ENCODE measurements at regions not wholly inside any gene's neighbourhood (a gene's known extent, or its start where the extent isn't known, plus 50 kb on each side); places are given as distances from the start of the nearest gene placed in this dataset.

DNA sequence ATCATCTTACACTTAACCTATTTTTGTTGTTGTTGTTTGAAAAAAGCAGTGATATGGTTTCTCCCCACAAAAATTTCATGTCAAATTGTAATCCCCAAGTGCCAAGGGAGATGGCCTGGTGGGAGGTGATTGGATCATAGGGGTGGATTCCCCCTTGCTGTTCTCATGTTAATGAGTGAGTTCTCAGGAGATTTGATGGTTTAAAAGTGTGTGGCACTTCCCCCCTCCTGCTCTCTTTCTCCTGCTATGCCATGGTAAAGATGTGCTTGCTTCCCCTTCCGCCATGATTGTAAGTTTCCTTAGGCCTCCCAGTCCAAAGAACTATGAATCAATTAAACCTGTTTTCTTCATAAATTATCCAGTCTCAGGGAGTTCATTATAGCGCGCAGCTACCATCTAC is 1362.7 kb upstream of the FAM98A start:
- TF ChIP-seq RAD21 (IDR thresholded peaks at IDR 0.05; ENCODE audit: low read length) (no peak), SMC3 (IDR thresholded peaks at IDR 0.05; ENCODE audit: low read depth, low read length) (no peak), GABPA (IDR thresholded peaks at IDR 0.05; ENCODE audit: low read depth) (no peak), EP300 (IDR thresholded peaks at IDR 0.05; ENCODE audit: borderline replicate concordance in 1 of 2, low read depth in 1 of 2, low read length in 1 of 2) (no peak), TEAD4 (IDR thresholded peaks at IDR 0.05; ENCODE audit: borderline replicate concordance, insufficient read depth) (no peak), YY1 (IDR thresholded peaks at IDR 0.05; ENCODE audit: low read depth) (no peak), POLR2AphosphoS5 (IDR thresholded peaks at IDR 0.05; ENCODE audit: low read depth, low read length) (no peak), GATA2 (CRISPR knock-in tag; IDR thresholded peaks at IDR 0.05) (no peak), FOXJ3 (CRISPR knock-in tag; IDR thresholded peaks at IDR 0.05) (no peak), TCF12 (IDR thresholded peaks at IDR 0.05) (no peak)
- TF ChIP-seq, protein P1, sequence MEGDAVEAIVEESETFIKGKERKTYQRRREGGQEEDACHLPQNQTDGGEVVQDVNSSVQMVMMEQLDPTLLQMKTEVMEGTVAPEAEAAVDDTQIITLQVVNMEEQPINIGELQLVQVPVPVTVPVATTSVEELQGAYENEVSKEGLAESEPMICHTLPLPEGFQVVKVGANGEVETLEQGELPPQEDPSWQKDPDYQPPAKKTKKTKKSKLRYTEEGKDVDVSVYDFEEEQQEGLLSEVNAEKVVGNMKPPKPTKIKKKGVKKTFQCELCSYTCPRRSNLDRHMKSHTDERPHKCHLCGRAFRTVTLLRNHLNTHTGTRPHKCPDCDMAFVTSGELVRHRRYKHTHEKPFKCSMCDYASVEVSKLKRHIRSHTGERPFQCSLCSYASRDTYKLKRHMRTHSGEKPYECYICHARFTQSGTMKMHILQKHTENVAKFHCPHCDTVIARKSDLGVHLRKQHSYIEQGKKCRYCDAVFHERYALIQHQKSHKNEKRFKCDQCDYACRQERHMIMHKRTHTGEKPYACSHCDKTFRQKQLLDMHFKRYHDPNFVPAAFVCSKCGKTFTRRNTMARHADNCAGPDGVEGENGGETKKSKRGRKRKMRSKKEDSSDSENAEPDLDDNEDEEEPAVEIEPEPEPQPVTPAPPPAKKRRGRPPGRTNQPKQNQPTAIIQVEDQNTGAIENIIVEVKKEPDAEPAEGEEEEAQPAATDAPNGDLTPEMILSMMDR (IDR thresholded peaks at IDR 0.05) = no peak
- TF ChIP-seq, protein P2, sequence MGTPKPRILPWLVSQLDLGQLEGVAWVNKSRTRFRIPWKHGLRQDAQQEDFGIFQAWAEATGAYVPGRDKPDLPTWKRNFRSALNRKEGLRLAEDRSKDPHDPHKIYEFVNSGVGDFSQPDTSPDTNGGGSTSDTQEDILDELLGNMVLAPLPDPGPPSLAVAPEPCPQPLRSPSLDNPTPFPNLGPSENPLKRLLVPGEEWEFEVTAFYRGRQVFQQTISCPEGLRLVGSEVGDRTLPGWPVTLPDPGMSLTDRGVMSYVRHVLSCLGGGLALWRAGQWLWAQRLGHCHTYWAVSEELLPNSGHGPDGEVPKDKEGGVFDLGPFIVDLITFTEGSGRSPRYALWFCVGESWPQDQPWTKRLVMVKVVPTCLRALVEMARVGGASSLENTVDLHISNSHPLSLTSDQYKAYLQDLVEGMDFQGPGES (IDR thresholded peaks at IDR 0.05; ENCODE audit: low read depth, low read length) = no peak
- TF ChIP-seq, protein P3, sequence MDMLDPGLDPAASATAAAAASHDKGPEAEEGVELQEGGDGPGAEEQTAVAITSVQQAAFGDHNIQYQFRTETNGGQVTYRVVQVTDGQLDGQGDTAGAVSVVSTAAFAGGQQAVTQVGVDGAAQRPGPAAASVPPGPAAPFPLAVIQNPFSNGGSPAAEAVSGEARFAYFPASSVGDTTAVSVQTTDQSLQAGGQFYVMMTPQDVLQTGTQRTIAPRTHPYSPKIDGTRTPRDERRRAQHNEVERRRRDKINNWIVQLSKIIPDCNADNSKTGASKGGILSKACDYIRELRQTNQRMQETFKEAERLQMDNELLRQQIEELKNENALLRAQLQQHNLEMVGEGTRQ (IDR thresholded peaks at IDR 0.05; ENCODE audit: borderline replicate concordance, low read depth, low read length) = no peak
- TF ChIP-seq, protein P4, sequence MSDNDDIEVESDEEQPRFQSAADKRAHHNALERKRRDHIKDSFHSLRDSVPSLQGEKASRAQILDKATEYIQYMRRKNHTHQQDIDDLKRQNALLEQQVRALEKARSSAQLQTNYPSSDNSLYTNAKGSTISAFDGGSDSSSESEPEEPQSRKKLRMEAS (IDR thresholded peaks at IDR 0.05; ENCODE audit: low read depth) = no peak

Data from SK-N-SH (cell line).